HG03565 (cell line): ENCODE measurements at regions not wholly inside any gene's neighbourhood (a gene's known extent, or its start where the extent isn't known, plus 50 kb on each side); places are given as distances from the start of the nearest gene placed in this dataset.

Experiments used
- ATAC-seq: cut with Tn5 transposase; IDR thresholded peaks from one replicate; pipeline ENCODE4 v1.9.1; 2021; ENCODE audit warnings: mild to moderate bottlenecking, moderate library complexity; ENCODE audit not compliant: unreplicated experiment

DNA sequence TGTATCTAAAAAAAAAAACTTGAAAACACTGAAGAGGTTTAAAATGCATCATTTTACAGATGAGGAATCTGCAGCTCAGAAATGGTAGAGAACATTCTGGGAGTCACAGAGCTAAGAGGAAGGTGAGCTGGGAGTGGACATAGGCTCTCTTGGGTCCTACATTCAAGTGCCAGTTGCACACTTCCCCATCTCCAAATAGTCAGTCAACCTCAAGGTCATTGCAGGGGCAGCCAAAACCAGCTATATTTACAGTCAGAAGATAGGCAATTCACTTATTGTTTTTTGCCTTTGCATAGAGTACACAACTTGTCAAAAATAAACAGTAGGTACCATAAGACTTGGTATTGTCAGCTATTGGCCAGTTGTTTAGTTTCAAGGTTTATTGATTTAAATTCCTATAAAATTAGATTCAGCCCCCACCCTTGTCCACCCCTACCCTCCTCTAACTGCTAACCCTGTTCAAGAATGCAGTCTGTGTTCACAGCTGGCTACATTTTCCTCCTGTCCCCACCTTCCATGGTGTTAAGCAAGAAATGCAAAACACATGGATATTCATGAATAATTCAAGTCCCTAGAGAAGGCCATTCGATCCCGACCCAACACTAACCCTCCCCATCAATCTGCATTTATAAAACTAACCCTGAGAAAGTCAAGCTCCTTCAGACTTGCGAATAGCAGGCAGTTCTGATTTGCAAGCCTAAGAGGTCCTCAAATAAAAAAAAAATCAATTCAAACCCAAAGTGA, 567.0 kb upstream of the MCTP2 start:
- ATAC-seq = no peak

DNA sequence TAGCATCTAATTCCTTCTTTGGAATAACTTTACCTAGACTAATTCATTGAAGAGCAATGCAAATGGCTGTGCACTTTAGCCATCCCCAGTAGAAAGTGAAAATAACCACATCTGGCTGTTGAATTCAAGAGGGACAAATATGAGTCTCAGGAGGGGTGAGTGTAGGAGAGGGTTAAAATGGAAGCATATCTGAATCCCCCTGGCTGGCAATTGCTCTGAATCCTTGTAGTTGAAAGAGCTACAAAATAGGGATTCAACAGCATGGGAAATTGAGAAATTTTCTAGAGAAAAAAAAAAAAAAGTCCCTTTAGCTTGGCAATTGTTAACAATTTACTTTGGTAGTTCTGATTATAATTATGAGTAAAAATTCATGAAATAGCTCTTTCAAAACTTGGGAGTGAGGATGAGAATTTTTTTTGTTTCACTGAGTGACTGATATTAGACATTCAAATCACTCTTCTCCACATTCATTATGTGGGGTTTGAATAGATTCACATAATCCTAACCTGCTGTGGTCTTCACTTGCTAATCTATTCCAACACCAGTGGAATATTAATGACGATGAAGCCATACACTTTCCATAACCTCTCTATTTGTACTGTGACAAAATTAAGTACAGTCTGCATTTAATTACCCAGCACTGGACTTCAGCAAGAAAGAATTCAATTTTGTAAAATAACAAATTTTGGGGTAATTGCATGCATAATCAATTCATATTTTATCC, 569.0 kb upstream of the MCTP2 start:
- ATAC-seq = no peak

DNA sequence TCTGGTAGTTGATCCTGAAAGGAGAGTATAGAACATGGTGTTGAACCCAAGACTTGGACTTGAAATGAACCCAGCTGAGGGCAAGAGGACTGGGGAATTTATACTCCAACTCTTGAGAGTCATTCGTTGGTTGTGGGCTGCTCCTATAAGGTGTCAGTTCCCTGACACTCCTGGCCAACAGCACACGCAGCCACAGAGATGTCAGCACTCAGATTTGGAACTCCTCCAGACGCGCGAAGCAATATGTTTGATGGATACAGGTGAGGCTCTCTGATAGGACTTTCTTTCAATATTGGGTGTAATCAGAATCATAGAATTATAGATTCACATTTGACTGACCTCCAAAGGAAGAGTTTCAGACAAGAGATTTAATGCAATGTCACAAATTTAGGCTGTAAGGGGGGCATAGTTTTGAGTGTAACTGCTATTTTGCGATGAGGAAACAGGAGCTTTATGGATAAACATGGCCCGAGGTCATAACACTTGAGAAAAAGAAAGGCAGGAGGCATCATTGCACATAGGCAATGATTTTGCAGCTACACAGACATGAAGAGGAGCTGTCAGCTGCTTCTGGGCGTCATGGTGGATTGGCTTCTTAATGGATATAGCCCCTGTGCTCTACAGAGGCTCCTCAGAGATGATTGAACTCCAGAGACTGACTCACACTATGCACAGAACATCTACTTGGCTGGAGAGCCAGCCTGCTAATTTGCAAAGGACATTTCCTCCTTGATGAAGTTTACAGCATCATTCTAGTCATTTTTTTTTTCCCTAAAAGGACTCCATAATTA, 569.2 kb upstream of the RGMA start:
- no peak for ATAC-seq

GRCh38 chr15:93656041-93656440, 567.0 kb upstream of the RGMA start:
- no peak for ATAC-seq

DNA sequence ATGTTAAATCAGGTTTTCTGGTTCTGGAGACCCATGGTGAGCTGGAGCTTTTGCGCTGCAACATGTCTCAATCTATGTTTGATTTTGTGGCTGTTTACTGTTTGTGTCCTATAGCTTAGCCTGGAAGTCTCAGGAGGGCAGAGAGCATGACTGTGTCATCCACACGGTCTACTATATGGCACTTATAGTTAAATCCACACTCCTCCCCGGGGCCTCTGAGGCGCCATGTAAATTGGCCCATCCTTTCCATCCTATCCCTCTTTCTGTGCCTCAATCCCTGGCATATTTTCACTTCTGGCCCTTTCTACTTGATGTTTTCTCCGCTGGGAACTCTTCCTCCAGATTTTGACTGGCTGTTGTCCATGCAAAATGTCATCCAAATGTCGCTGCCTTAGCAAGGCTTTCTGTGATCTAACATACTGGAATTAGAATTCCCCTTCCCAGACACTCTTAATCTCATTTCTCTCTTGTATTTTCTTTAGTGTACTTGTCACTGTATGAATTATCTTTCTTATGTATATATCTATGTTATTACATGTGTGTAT, 560.8 kb upstream of the RGMA start:
- ATAC-seq = no peak

- no peak for ATAC-seq
Measured at GRCh38 chr15:93646193-93646592, 557.2 kb upstream of the RGMA start.

DNA sequence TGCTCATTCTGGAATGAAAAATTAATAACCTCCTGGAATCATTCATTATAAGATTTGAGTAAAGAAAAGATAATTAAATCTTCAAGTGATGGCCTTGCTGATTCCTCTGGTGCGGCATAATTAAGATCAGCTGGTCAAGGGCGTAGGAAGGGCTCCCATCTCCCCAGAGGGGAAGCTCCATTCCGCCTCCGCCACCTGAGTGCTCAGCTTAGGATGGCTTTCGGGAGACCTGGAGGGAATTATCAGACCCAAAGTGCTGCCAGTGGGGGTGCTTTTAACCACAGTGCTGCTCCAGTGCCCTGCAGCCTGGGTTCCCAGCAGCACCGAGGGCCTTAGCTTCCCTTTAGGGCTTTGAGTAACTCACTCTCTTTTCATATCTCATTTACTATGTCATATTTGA, 556.6 kb upstream of the RGMA start:
- ATAC-seq = no peak

GRCh38 chr15:93644595-93644994, 555.6 kb upstream of the RGMA start:
- ATAC-seq = no peak

DNA sequence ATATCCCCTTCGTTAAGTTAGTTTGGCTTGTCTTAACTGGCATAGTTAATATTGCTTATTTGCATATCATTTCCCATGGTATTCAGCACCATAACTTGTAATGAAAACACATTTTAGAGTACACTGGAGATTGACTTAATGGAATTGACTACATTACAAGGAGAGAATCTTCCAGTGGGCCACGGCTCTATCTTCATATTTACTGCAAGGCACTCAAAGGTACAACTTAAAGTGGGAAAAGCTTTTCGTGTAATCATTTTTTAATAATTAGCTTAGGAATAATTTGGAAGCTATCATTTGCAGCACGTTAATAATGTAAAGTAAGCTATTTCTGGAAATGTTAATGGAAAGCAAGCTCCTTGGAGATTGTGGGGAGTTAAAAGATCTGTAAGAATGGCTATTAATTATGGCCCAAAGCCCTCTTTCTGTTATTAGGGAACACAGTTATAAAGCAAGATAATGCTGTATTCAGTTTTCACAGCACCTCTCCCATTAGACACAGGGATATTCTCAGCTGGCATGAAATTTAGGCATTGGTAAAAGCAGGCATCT, 551.5 kb upstream of the RGMA start:
- ATAC-seq = no peak

- no peak for ATAC-seq
Measured at GRCh38 chr15:93631958-93632618, 543.1 kb upstream of the RGMA start.

GRCh38 chr15:93619597-93619996, 530.6 kb upstream of the RGMA start:
- no peak for ATAC-seq

- no peak for ATAC-seq
Measured at GRCh38 chr15:93617443-93617842, 528.4 kb upstream of the RGMA start.

GRCh38 chr15:93614386-93615104, 525.5 kb upstream of the RGMA start:
- no peak for ATAC-seq

- no peak for ATAC-seq
Measured at GRCh38 chr15:93613386-93613785, 524.4 kb upstream of the RGMA start.

GRCh38 chr15:93612953-93613352, 523.9 kb upstream of the RGMA start:
- no peak for ATAC-seq

- ATAC-seq = no peak
Measured at GRCh38 chr15:93610944-93611343, 521.9 kb upstream of the RGMA start.

DNA sequence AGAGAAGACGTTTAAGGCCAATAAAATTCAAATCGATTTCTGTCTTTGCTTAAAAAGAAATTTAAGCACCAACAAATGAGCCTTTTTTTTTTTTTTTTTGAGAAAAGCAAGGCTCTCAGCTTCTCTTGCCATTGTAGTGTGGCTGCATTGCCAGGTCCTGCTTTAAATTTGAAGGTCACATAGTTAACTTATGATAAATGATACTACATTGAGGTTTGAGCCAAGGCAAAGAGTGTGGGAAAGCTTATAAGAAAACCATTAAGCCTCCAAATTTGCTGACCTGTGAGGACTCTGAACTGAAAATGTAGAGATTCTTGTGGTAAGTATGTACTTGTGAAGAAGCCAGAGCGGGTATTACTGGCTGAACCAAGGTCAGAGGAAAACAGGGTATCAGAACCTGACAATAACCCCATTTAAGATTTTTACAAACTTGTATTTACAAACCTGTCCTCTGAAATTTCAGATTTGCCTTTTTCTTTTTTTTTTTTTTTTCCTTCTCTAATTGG, 519.7 kb upstream of the RGMA start:
- no peak for ATAC-seq

- no peak for ATAC-seq
Measured at GRCh38 chr15:93603550-93603949, 514.5 kb upstream of the RGMA start.

DNA sequence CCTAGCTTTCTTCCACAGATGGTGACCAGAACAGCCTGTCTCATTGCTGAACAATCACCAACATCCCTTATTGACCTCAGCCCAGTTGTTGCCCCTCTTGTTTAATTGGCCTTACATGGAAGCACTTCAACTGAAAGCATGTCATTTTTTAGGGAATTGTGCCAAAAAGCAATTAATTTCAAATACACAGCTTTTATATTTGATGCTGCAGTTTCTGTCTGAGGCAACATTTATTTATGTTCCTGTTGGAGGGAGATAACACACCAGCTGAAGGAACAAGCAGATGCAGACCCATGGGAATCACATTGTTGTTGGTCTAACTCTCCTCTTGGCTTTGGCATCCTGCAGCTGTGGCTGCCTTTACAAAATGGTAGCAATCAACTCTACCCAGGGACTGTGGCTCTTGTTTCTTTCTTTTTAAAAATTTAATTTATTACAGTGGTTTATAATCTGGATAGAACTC, 498.1 kb upstream of the RGMA start:
- no peak for ATAC-seq

- ATAC-seq = no peak
Measured at GRCh38 chr15:93585012-93585411, 496.0 kb upstream of the RGMA start.
